Fibroblast of peridontal ligament (primary cell): ENCODE measurements at regions not wholly inside any gene's neighbourhood (a gene's known extent, or its start where the extent isn't known, plus 50 kb on each side); places are given as distances from the start of the nearest gene placed in this dataset.

ENCODE experiments used
- DNase-seq: peaks from one replicate; pipeline ENCODE4 v3.0.0-alpha.2; 2010; ENCODE audit errors: extremely low read depth

DNA sequence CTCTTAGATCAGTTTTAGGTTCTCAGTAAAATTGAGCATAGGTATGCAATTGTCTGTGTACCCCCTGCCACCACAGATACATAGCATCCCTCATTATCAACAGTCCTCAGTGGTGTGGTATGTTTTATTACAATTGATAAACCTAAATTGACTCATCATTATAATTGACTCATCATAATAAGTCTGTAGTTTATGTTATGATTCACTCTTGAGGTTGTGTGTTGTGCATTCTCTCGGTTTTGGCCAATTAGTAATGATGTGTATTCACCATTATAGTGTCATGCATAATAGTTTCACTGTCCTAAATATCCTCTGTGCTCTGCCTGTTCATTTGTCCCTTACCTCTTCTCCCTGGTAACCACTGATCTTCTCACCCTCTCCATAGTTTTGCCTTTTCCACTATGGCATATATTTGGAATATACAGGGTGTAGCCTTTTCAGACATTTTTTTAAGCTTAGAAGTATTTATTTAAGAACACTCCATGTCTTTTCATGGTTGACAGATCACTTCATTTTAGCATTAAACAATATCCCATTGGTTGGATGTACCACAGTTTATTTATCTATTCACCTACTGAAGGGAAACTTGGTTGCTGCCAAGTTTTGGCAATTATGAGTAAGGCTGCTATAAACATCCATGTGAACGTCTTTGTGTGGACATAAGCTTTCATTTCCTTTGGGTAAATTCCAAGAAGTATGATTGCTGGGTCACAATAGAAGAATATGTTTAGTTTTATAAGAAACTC is 1620.6 kb upstream of the MIR17HG start:
- DNase-seq: peak; percentile 5

GRCh38 chr13:89733829-89734228 is 1613.7 kb upstream of the MIR17HG start:
- no peak for DNase-seq

- DNase-seq: no peak
Measured at GRCh38 chr13:89737051-89737450, 1610.4 kb upstream of the MIR17HG start.

DNA sequence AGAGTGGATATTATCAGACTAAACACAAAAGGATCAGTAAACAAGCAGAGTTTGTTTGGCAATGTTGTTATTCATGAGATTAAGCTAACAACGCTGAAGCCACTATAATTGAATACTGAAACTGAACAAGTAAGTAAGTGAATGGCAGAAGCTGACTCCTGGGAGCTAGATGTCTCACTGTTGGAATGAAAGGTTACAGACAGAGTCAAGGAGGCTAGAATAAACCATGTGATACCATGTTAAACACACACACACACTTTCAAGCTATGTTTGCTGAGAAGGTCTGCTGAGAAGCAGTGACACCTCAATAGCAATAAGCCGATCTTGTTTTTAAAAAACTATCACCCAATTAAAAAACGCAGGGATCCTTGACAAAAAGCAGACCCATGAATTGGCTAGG is 1609.4 kb upstream of the MIR17HG start:
- DNase-seq: no peak

DNA sequence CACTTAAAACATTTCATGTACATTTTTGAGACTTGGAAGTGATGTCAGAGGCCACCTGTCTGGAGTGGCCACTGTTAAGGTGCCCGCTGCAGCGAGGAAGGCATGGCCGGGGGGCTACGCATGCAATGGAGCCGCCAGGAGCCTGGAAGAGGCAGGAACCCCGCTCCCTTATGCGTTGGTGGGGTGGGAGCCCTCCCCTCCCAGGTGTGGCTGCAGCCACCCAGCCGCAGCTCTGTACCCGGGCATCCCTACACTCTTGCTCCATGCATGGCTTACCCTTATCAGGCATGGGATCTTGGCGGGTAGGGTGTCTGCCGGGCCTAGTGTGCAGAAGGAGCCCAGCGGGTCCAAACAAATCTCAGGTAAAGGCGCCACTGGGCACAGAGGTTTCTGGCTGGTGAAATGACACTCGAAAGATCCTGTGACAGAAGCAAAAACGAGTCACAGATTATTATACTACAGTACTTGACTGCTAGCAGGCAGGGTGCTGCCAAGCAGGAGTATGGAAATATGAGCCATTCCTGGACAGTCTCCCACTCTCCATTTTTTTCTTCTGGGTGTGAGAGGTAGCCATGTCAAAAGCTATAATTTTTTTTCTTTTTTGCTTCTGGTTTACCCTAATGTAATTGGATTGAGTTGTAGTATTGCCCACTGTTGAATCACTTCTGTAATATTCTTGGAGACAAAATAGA is 1606.3 kb upstream of the MIR17HG start:
- no peak for DNase-seq

- DNase-seq: no peak
Measured at GRCh38 chr13:89746554-89746953, 1600.9 kb upstream of the MIR17HG start.

- no peak for DNase-seq
Measured at GRCh38 chr13:89748716-89749115, 1598.8 kb upstream of the MIR17HG start.

- no peak for DNase-seq
Measured at GRCh38 chr13:89749888-89750287, 1597.6 kb upstream of the MIR17HG start.

DNA sequence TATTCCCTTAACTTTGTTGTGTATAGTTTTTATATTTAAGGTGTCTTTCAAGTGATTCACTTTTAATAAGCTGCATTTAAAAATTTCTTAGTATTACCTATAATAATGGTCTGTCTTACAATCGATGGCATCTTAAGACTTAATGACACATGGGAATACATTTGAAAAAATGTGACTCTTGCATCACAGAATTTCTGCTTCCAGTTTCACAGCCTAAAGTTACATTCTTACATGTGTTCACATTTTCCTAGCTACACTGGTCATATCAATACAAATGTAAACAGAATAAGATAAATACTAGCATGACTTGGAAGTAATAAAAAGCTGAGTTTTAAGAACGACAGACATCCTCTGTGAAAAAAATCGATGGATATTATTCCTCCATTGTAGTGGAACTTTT is 1597.1 kb upstream of the MIR17HG start:
- DNase-seq: no peak

DNA sequence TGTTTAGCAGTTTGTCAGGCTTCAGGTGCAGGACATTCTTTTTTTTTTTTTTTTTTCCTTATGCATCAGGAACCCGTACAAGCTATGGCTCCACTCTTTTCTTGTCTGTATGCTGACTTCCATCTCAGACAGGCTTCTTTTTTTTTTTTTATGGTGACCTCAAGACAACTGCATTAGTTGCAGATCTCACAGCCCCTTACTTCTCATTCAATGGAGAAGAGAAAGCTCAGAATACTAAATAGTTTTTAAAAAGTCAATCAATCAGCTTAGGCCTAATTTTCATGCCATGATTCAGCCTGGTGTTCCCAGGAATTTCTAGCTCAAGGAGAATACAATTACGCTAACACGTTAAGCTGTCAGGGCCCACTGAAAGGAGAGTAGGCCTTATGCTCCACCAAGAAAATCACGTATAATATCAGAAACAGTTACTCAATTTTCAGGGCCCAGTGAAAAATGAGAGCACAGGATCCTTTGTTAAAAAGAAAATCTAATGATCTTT is 1596.0 kb upstream of the MIR17HG start:
- no peak for DNase-seq

GRCh38 chr13:89752394-89752793 is 1595.1 kb upstream of the MIR17HG start:
- DNase-seq: no peak

DNA sequence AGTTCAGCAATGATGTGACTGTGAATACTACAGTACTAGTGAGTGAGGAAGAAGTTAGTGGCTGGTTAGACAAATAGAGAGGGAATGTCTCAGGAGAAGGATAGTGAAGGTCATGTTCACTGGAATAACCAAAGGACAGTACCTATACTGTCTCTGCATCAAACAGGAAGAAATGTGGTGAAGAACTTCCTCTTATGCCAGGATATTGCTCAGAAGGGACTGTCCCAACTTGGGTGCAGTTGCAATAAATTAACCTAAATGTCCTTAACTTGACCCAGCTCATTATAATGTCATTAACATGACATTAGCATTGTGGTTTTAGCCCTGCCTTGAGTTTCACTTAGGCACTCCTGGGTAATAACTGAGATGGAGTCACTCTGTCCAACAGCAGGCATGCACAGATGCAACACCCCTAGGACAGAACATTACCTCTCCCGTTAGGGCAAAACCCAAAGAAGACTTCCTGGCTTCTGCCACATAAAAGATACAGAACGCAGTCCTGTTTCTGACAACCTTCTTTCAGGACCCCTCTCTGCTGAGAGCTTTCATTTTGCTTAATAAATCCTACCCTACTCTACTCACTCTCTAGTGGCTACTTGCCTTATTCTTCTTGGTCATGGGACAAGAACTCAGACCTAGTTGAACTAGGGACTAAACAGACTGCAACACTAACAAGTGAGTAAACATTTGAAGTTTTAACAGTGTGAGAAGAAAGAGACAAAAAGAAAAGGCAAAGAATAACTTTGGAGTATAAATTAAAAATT is 1591.6 kb upstream of the MIR17HG start:
- no peak for DNase-seq

- no peak for DNase-seq
Measured at GRCh38 chr13:89763005-89763404, 1584.5 kb upstream of the MIR17HG start.

DNA sequence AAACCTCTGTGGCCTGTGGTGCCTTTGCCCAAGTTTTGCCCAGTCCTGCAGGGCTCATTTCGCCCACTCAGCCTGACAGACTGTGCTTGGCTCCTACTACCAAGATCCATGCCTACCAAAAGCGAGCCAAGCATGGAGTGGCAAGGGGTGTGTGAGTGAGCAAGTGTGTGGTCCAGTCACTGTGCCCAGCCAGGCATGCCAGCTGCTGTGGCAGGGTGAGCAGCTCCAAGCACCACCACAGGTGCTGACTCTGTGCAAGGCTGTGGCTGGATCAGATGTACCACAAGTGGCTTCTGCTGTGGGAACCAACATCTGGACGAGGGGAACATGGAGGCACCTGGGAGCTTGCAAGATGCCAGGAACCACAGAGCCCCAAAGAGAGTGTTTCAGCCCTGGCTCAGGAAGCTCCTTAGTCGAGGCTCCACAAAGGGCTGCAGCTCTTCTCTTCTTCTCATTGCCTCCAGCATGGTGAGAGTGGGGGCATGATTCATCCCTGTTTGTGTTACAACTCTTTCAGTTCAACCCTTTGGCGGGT is 1564.2 kb upstream of the MIR17HG start:
- no peak for DNase-seq

GRCh38 chr13:89784161-89784809 is 1563.2 kb upstream of the MIR17HG start:
- no peak for DNase-seq

DNA sequence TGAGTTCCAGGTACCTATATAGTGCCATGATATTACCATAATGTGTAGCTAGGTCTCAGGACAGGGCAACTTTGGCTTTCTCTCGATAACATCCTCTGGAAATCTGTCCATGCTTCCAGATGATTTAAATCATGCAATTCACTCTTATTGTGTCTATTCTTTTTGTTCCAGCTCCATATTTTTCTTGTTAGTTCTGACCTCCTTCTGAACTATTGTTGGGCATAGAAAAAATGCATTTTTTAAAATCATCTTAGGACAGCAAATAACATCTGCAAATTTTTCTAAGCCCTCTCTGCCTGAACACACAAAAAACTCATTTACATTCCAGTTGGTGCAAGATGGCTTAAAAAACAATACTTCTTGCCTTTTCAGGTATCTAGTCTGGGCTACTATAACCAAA is 1561.0 kb upstream of the MIR17HG start:
- no peak for DNase-seq

DNA sequence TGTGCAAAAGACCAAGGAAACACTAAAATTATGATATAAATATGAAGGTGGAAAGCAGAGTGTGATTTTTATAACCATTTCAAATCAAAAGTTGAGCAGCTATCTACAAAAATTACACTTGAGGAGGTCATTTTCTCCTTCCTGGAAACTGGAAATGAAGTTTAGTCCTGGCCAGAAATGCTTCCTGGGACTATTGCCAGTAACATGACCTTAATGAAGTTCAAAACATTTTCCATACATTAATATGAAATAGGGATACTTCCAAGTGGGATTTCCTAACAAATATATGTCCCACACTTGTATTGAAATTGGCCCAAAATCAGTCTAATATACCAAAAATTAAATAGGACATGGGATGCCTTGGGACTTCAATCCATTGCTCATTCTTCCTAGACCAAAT is 1556.8 kb upstream of the MIR17HG start:
- no peak for DNase-seq

DNA sequence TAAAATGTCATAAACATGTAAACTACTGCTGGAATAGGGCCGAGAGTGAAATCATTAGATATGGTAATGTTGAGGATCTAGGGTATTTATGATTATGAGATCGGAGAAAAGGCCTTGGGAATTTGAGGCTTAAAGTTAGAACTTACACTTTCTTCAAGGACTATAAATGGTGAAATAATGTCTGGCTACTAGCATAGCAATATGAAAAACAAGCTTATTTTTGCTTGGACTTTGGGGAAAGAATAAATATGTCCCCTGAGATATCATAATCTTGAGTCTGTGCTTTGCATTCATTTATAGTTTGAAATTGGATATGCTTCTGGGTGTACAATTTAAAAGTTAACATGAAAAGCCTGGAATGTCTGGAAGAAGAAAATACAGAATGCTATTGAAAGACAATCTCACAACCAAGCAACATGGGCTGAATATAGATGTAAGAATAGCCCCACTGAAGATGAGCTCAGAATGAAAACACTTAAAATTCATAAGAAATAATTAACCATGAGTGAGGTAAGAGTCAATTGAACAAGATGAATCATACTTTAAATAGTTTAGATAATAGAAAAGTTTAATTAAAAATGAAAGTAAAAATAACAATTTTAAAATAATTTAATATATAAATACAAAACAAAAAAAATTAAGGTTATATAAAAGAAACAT is 1555.4 kb upstream of the MIR17HG start:
- DNase-seq: no peak

GRCh38 chr13:89796196-89796595 is 1551.3 kb upstream of the MIR17HG start:
- DNase-seq: no peak

DNA sequence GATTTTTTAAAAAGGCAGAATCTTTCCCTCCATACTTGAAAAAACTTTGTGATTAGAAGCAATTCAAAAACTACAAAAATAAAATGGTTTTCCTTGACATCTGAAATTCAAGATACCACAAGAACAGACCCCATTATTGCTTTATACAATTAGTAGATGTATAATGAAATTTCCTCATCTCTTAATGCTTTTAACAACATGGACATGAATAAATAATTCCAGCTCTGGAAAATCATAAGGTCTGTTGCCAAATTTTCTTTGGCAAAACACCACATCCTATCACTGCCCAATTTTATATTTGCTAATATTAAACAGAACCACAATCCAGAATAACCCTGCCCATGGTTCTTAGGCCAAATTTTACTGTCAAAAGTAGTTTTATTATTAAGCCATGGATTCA is 1543.6 kb upstream of the MIR17HG start:
- no peak for DNase-seq

DNA sequence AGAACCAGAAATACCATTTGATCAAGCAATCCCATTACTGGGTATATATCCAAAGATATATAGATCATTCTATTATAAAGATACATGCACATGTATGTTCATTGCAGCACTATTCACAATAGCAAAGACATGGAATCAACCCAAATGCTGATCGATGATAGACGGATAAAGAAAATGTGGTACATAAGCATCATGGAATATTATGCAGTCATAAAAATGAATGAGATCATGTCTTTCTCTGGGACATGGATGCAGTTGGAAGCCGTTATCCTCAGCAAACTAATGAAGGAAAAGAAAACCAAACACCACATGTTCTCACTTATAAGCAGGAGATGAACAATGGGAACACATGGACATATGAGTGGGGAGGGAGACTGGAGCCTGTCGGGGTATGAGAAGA is 1540.9 kb upstream of the MIR17HG start:
- no peak for DNase-seq
